ENCODE measurements at regions not wholly inside any gene's neighbourhood (a gene's known extent, or its start where the extent isn't known, plus 50 kb on each side); places are given as distances from the start of the nearest gene placed in this dataset.

DNA sequence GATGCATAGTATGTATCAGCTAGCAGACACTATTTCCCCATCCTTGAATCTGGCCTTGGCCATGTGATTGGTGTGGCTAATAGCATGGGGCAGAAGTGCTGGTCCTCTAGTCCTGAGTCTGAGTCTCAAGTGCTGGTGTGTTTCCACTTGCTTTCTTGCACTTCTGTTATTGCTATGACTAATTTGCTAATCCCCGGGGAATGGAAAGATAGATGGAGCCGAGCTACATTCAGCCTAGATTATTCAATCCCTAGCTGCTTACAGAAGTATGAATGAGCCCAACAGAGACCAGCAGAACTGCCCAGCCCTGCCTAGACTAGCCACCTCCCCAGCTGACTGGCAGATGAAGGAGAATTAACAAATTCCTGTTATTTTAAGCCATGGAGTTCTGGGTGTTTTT lies 53.2 kb upstream of the SYPL1 start:
- TF ChIP-seq JUND (IDR thresholded peaks at IDR 0.05), result no peak
- no peak for TF ChIP-seq CEBPB (IDR thresholded peaks at IDR 0.05; ENCODE audit: low read depth)
- TF ChIP-seq POLR2AphosphoS5 (IDR thresholded peaks at IDR 0.05; ENCODE audit: low read depth, low read length), result no peak
- TF ChIP-seq ZFX (IDR thresholded peaks at IDR 0.05), result no peak
- no peak for TF ChIP-seq ZNF274 (IDR thresholded peaks at IDR 0.05; ENCODE audit: low read depth, low read length)
- no peak for TF ChIP-seq TCF7L2 (IDR thresholded peaks at IDR 0.05; ENCODE audit: borderline replicate concordance, extremely low read depth, insufficient read depth, insufficient read length)
- TF ChIP-seq RAD21 (IDR thresholded peaks at IDR 0.05; ENCODE audit: low read depth), result no peak
- TF ChIP-seq SRF (IDR thresholded peaks at IDR 0.05; ENCODE audit: low read depth), result no peak
- no peak for TF ChIP-seq YY1 (IDR thresholded peaks at IDR 0.05; ENCODE audit: extremely low read depth, insufficient replicate concordance, low read depth, low read length)
- TF ChIP-seq ELF1 (IDR thresholded peaks at IDR 0.05; ENCODE audit: borderline replicate concordance, low read depth), result no peak
- TF ChIP-seq, protein P1, sequence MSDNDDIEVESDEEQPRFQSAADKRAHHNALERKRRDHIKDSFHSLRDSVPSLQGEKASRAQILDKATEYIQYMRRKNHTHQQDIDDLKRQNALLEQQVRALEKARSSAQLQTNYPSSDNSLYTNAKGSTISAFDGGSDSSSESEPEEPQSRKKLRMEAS (IDR thresholded peaks at IDR 0.05), result no peak
- no peaks in the 10 kb centered on the region for H3K36me3 ChIP-seq (ENCODE audit: control insufficient read depth in 1 of 2, insufficient read depth in 2 of 2, low read length in 2 of 2)
- no peaks in the 10 kb centered on the region for H3K79me2 ChIP-seq (ENCODE audit: insufficient read depth, low read length)
- no peaks in the 10 kb centered on the region for H4K20me1 ChIP-seq (ENCODE audit: insufficient read depth)
- ChIA-PET RAD21 (ENCODE audit: low non-redundant PET in 1 of 2, low total read pairs in 2 of 2, uncharacterized antibody in 2 of 2, unreplicated experiment in 2 of 2) (interaction anchor here (0.6 to 0.7 kb wide), 2 partner anchors 38 to 297 kb away, joined by 3 to 4 read pairs; no protein-coding TSS in a partner anchor), CTCF (interaction anchor here (2.0 kb wide), 1 partner anchor 11 kb away, joined by 7 read pairs; no protein-coding TSS in a partner anchor), POLR2A (interaction anchor here (0.7 kb wide), 1 partner anchor 463 kb away, joined by 3 read pairs; no protein-coding TSS in a partner anchor)
- BruUV-seq (replicated peaks), result no TSS peak
- ATAC-seq, result no peak
- H3K4me2 ChIP-seq (ENCODE audit: low read length), result no peak overlapping the region
- intact Hi-C loops (cut with micrococcal nuclease), result loop anchor here (5.0 kb wide), 1 partner anchor 513 kb away; no protein-coding TSS in a partner anchor
- no peaks in the 10 kb centered on the region for H3K9me2 ChIP-seq (ENCODE audit: insufficient read depth)
- no peak overlapping the region for H2AFZ ChIP-seq (ENCODE audit: low read depth, low read length, poor library complexity, severe bottlenecking)
- no peak overlapping the region for H3K27ac ChIP-seq (ENCODE audit: low read depth, low read length)
- no peaks in the 10 kb centered on the region for H3K4me1 ChIP-seq (ENCODE audit: control insufficient read depth in 1 of 2, insufficient read depth in 2 of 2, low read length in 2 of 2)
- no peak for DNase-seq (ENCODE audit: low read depth, low spot score)
- no peak overlapping the region for H3K9ac ChIP-seq (ENCODE audit: low read length)
- no peaks in the 10 kb centered on the region for H3K27me3 ChIP-seq (ENCODE audit: insufficient read depth, low read length)
- H3K9me3 ChIP-seq (ENCODE audit: control insufficient read depth in 1 of 2, insufficient read depth in 1 of 2, low read depth in 1 of 2, low read length in 2 of 2), result peaks cover 3 to 9% of the 10 kb centered on the region in 2 experiments; a peak in 1 of 4 replicates
- no peak overlapping the region for H3K4me3 ChIP-seq (replicated peaks in 1 of 2; ENCODE audit: low read depth in 1 of 2, low read length in 2 of 2)

DNA sequence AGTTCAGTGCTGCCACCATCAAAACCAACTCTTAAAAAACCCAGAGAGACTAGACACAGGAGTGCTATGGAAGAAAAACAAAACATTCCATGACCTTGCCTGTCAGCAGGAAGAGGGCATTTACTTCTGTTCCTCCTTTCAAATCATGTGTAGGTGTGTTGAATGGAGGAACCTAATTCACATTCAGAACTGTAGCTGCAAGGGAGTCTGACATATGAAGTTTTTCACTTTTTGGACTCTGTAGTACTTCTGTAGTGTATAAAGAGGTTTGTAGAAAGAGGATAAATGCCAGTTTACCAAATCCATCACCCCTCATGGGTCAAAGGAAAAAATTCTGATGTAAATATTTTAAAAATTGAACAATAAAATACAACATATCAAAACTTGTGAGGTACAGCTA lies 51.1 kb upstream of the SYPL1 start:
- no peaks in the 10 kb centered on the region for H3K9me2 ChIP-seq (ENCODE audit: insufficient read depth)
- no peaks in the 10 kb centered on the region for H3K79me2 ChIP-seq (ENCODE audit: insufficient read depth, low read length)
- DNase-seq (ENCODE audit: low read depth, low spot score) (no peak), ATAC-seq (no peak)
- ChIA-PET CTCF (no interaction called here), RAD21 (ENCODE audit: low non-redundant PET in 1 of 2, low total read pairs in 2 of 2, uncharacterized antibody in 2 of 2, unreplicated experiment in 2 of 2) (no interaction called here), POLR2A (no interaction called here)
- H3K4me1 ChIP-seq (ENCODE audit: control insufficient read depth in 1 of 2, insufficient read depth in 2 of 2, low read length in 2 of 2), result no peaks in the 10 kb centered on the region
- no peak overlapping the region for H3K4me2 ChIP-seq (ENCODE audit: low read length)
- no peaks in the 10 kb centered on the region for H4K20me1 ChIP-seq (ENCODE audit: insufficient read depth)
- H3K27ac ChIP-seq (ENCODE audit: low read depth, low read length), result no peak overlapping the region
- H3K27me3 ChIP-seq (ENCODE audit: insufficient read depth, low read length), result no peaks in the 10 kb centered on the region
- TF ChIP-seq, protein P2, sequence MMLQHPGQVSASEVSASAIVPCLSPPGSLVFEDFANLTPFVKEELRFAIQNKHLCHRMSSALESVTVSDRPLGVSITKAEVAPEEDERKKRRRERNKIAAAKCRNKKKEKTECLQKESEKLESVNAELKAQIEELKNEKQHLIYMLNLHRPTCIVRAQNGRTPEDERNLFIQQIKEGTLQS (IDR thresholded peaks at IDR 0.05), result no peak
- TF ChIP-seq JUND (IDR thresholded peaks at IDR 0.05), result no peak
- TF ChIP-seq ELF1 (IDR thresholded peaks at IDR 0.05; ENCODE audit: borderline replicate concordance, low read depth), result no peak
- TF ChIP-seq, protein P3, sequence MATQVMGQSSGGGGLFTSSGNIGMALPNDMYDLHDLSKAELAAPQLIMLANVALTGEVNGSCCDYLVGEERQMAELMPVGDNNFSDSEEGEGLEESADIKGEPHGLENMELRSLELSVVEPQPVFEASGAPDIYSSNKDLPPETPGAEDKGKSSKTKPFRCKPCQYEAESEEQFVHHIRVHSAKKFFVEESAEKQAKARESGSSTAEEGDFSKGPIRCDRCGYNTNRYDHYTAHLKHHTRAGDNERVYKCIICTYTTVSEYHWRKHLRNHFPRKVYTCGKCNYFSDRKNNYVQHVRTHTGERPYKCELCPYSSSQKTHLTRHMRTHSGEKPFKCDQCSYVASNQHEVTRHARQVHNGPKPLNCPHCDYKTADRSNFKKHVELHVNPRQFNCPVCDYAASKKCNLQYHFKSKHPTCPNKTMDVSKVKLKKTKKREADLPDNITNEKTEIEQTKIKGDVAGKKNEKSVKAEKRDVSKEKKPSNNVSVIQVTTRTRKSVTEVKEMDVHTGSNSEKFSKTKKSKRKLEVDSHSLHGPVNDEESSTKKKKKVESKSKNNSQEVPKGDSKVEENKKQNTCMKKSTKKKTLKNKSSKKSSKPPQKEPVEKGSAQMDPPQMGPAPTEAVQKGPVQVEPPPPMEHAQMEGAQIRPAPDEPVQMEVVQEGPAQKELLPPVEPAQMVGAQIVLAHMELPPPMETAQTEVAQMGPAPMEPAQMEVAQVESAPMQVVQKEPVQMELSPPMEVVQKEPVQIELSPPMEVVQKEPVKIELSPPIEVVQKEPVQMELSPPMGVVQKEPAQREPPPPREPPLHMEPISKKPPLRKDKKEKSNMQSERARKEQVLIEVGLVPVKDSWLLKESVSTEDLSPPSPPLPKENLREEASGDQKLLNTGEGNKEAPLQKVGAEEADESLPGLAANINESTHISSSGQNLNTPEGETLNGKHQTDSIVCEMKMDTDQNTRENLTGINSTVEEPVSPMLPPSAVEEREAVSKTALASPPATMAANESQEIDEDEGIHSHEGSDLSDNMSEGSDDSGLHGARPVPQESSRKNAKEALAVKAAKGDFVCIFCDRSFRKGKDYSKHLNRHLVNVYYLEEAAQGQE (IDR thresholded peaks at IDR 0.05; ENCODE audit: low read depth), result no peak
- TF ChIP-seq YY1 (IDR thresholded peaks at IDR 0.05; ENCODE audit: extremely low read depth, insufficient replicate concordance, low read depth, low read length), result no peak
- intact Hi-C loops (cut with micrococcal nuclease), result no loop called here
- no peak overlapping the region for H3K9ac ChIP-seq (ENCODE audit: low read length)
- H2AFZ ChIP-seq (ENCODE audit: low read depth, low read length, poor library complexity, severe bottlenecking), result no peak overlapping the region
- H3K36me3 ChIP-seq (ENCODE audit: control insufficient read depth in 1 of 2, insufficient read depth in 2 of 2, low read length in 2 of 2), result no peaks in the 10 kb centered on the region
- no TSS peak for BruUV-seq (replicated peaks)
- no peak overlapping the region for H3K4me3 ChIP-seq (replicated peaks in 1 of 2; ENCODE audit: low read depth in 1 of 2, low read length in 2 of 2)
- peaks cover 6 to 9% of the 10 kb centered on the region in 2 experiments; a peak in 1 of 4 replicates for H3K9me3 ChIP-seq (ENCODE audit: control insufficient read depth in 1 of 2, insufficient read depth in 1 of 2, low read depth in 1 of 2, low read length in 2 of 2)

Measured in HCT116 (cell line).